Umbilical cord (tissue), 1 donor: ENCODE measurements at regions not wholly inside any gene's neighbourhood (a gene's known extent, or its start where the extent isn't known, plus 50 kb on each side); places are given as distances from the start of the nearest gene placed in this dataset.

Experiments
- DNase-seq: peaks from one replicate; pipeline ENCODE4 v3.0.0-alpha.2; 2015; ENCODE audit warnings: low spot score

GRCh38 chr15:95853350-95853749 is 477.1 kb upstream of the NR2F2 start:
- DNase-seq, result no peak

DNA sequence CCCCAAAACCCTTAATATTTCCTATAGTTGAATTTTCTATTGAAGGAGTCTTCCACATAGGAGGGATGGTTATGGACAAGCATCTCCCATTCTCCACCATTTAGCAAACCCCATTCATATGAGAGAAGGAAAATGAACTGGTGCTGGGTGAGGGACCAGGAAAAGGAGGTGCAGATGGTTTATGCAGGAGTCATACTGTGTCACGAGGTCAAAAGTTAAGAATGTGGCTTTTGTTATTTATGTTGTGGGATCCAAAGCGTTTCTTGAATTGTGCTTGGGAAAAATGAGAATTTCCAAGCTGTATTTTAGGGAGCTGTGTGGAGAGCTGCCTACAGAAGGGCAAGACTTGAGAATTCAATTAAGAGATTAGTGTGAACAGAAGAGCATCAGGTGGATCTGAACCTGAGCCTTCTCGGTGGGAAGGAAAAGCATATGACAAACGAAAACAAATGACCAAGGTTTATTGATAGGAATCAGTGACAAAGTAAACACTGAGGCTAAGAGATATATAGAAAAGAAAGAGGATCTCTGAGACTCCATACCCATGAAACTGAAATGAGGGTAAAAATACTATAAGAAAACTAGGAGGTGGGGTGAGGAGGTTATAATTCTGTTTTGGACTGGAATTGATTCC is 473.3 kb upstream of the NR2F2 start:
- no peak for DNase-seq

DNA sequence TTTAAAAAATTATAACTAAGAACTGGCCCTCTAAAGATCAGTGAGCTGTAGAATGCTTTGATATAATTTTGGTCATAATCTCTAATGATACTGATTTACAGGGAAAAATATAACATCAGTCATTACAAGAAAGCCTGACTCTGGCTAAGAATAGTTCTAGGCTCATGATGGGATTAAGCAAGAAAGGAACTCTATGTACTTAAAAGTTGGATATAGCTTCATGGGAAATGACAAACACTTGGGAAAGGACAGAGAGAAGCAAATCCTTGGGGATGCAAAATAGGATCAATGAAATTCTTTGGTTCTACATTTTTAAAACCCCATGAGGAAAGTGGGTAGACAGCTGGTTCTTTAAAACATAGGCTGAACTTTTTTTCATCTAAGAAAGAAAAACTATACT is 472.7 kb upstream of the NR2F2 start:
- DNase-seq, result no peak

DNA sequence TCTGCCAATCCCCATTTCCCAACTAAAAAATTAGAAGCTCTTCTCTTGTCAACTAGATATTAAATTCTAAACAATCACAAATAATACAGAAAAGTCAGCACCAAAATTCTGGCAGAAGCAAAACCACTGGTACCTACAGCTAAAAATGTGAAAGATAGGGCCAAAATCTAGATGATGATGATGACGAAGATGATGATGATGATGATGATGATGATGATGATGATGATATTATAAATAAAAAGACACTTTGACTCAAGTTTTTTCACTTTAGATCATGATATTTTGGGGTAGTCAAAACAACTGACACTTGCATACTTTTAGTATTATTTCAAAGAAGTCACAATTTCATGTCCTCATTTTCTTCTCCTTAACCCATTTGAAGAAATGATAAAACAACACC is 470.1 kb upstream of the NR2F2 start:
- DNase-seq, result no peak

- DNase-seq, result no peak
Observed at GRCh38 chr15:95864467-95864886, 466.0 kb upstream of the NR2F2 start.

GRCh38 chr15:95865330-95865739 is 465.2 kb upstream of the NR2F2 start:
- no peak for DNase-seq

- peak; percentile 72 for DNase-seq
Observed at GRCh38 chr15:95866711-95867440, 463.6 kb upstream of the NR2F2 start.

DNA sequence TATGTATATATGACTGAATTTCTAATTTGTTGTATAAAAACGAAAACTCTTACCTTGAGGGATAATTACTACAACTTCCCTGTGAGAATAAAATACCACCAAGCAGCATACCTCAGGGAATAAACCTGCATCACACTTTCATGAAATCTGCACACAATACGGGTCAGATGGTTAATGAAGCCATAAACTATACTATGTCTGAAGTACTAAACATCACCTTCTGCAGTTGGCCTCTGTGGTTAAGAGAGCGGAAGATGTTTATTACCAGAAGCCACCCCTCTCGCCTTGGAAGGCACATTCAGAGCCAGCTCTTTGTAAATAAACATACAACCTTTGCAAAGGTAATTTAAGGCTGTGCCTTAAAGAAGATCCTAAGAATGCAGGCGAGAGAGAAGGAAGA is 462.1 kb upstream of the NR2F2 start:
- DNase-seq, result no peak

DNA sequence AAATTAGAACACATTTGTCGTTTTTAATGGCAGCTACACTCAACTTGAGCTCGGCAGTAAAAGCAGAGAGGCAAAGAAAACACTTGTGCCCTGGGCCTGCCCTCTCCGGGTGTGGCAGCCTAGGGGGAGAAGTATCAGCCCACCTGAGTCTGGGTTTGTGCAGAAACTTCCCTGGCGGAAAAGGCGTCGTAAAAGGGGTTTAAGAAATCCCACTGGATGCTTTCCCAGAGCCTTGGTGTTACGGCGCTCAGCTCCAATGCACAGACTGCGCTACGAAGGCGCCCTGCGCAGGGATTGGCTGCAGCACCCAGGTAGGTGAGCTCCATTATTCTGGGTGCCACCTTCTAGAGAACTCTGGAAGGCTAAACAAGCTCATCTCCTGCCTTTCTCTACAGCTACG is 461.5 kb upstream of the NR2F2 start:
- no peak for DNase-seq

DNA sequence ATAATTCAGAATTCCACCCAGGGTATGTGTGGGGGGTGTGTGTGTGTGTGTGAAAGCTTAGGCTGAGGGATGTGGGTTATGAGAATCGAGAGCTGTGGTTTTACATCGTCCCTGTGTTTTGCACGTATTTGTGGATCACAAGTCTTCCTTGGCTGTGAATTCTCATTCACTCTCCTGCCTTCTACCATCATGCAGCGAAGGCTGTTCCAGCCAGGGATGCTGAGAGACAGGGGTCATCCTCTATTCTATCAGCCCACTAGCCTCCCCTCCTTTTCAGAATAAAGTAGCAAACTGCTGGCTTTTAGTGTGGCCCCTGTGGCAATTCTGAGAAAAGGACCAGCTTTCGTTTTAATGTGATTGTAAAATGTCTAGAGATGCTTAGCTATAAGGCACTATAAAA is 460.6 kb upstream of the NR2F2 start:
- no peak for DNase-seq

- peak; percentile 42 for DNase-seq
Observed at GRCh38 chr15:95872366-95872771, 458.1 kb upstream of the NR2F2 start.

- no peak for DNase-seq
Observed at GRCh38 chr15:95874637-95875036, 455.9 kb upstream of the NR2F2 start.

DNA sequence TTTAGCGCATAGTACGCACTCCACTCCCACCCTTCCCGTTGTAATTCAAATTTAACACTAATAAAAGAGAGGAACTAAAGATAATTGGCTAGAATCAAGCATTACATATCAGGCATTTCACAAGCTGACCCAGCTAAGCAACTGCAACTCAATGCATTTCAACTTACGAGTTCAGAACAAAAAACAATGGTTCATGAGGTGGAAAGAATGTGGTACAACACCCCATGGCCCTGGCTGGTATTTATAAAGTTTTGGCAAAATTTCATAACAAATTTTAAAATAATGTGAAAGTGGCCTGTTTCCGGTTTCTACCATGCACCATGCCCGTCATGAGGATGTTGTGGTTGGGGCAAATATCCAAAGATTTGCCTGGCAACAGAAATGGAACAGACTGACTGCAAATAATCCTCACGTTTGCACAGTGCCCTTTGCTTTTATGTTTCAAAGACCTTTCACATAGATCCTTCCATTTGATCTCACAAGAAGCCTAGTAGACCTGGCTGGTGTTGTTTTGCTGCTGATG is 455.3 kb upstream of the NR2F2 start:
- DNase-seq, result no peak

DNA sequence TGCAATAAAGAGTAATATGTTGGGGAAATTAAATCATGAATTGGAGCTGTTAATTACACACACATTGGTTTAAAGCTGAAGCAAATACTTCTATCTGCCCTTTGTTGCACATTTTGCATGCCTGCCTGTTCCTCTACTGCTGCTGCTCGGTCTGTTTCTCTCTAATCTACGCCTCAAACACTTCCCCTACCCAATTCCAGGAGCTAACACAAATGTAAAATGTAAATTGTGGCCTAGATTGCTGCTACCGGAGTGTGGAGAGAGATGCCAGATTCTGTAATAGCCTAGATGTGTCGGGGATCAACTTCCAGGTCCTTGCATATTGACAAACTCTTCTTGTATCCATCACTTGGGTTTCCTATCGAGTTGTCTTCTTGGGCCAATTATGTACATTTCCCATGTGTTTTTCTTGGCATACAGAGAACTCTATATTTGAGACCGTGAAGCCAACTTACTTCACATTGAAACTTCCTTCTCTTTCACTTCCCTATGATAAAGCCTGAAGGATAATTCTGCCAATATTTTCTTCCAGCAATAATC is 450.4 kb upstream of the NR2F2 start:
- DNase-seq, result no peak

GRCh38 chr15:95880630-95881029 is 449.9 kb upstream of the NR2F2 start:
- DNase-seq, result no peak

DNA sequence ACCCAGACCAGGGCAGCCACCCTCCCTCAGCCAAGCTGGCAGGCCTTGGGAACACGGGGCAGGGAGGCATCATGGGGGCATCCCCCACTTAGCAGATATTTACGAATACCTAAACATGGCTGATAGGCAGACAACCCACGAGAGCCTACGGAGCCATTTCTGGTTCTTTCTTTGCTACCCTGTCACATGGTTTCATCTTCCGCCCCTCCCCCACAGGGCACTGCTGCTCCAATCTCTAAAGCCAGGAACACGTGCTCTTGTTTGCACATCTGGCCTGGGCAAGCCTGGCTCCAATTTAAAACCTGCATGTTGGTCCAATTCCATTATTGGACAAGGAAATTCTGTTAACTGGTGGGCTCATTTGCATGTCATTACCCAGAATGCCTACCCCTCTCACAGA is 447.4 kb upstream of the NR2F2 start:
- no peak for DNase-seq

DNA sequence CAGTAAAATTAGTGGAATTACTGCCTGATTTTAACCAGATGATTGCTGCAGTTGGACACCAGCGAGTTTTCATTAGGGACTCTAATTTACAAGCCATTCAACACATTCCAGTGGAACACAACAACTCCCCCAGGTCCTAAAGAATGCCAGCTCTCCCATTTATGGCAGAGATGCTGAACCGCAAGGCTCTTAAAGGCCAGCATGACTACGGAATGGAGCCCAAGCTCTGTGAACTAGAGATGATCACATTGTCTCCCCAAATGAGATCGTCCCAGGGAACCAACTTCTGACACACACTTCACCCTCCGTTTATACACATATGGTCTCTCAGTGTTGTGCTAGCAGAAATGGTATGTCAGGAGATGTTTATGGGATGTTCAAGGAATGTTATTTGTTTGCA is 446.2 kb upstream of the NR2F2 start:
- no peak for DNase-seq

- no peak for DNase-seq
Observed at GRCh38 chr15:95887666-95888390, 442.7 kb upstream of the NR2F2 start.

GRCh38 chr15:95888762-95889161 is 441.7 kb upstream of the NR2F2 start:
- no peak for DNase-seq

DNA sequence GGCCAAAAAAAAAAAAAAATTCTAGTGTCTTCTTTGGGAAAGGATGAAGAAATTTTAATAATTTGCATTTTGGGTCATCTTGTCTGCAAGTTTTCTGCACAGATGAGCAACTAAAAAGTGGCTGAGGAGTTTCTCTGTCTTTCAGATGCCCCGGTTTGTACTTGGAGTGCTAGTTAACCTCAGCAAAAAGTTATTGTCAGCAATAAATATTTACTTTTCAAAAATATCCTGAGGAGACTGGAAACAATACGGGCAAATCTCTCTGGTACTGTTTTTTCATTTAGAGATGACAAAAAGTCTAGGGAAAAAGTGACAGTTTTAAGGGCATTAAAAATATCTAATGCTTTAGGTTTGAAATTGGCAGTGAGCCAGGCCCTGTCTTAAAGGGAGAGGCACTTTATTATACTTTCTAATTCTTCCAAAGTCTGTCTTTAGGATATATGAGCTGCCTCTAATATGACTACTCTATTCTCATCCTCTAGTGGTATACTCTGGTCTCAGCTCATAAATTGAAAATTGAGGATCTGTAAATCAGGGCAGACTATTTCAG is 436.0 kb upstream of the NR2F2 start:
- DNase-seq, result peak; percentile 73

DNA sequence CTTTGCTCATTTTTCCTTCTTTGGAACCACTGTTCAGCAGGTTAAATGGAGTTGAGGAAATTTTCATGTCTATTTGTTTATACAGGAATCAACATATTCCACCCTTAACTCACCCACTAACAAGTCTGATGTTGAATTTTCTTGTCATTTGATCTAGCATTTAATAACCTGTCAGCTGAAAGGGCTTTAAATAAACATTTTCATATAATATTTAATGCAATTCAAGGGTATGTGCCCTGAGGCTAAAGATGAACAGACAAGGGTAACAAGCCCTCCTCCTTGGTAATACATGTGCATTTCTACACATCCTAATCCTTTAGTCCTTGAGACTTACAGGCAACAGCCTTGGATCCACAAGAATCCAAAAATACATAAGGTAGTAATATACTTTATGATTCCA is 435.0 kb upstream of the NR2F2 start:
- no peak for DNase-seq

GRCh38 chr15:95897651-95898050 is 432.8 kb upstream of the NR2F2 start:
- no peak for DNase-seq
